Adrenal gland (tissue), 5 donors: ENCODE measurements at regions not wholly inside any gene's neighbourhood (a gene's known extent, or its start where the extent isn't known, plus 50 kb on each side); places are given as distances from the start of the nearest gene placed in this dataset.

Experiments used
- CTCF ChIP-seq, 6 experiments: fragments of 450-650 bp in 4 of 6; fragments of 200-600 bp in 2 of 6; sonication (generic) in 1 of 6; IDR thresholded peaks; 1 replicate in 5 of 6; 2 replicates in 1 of 6; pipeline versions ENCODE4 v1.5.1 to v1.8.0; 2016 to 2021; ENCODE audit warnings: antibody characterized with exemption in 6 of 6, mild to moderate bottlenecking in 2 of 6, moderate library complexity in 1 of 6
- POLR2A ChIP-seq, 2 donors: fragments of 450-650 bp; IDR thresholded peaks; one replicate each; pipeline ENCODE4 v1.6.1; 2017; ENCODE audit warnings: antibody characterized with exemption in 2 of 2, mild to moderate bottlenecking in 2 of 2, moderate library complexity in 1 of 2
- donor health status: DM: no; HTN: no; CAD: no.

DNA sequence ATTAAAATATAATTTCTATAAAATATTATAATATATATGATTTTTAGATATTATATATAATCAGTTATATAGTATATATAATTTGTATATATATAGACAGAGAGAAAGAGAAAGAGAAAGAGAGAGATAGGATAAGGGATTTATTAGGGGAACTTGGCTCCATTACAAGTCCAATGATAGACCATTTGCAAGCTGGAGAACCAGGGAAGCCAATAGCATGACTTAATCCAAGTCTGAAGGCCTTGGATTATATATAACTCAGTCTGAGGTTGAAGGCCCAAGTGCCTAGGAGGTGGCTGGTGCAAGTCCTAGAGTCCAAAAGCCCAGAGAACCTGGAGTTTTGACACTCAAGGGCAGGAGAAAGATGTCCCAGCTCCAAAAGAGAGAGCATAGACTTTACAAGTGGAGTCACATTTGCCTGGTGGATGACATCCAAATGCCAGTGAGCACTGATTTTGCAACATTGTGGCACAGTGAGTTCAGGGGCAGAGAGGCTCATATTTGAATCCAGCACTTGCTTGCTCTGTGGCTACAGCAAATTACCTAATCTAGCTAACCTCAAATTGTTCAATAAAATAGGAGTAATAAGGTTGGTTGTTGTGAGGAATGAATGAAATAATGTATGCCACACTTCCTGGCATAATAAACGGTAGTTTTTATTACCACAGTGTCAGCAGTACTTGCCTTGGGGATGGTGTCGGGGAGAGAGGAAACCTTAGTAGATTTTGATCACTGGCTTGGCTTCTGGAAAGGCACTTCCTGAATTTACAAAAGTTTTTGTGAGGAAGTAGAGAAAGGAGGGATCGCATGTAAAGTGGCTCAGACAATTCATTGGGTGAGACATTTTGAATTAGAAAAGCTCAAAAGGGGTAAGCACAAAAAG is 69.6 kb upstream of the CD28 start:
- TF ChIP-seq CTCF (IDR thresholded peaks at IDR 0.05) (no peak), POLR2A (IDR thresholded peaks at IDR 0.05) (no peak)
